ENCODE measurements at regions not wholly inside any gene's neighbourhood (a gene's known extent, or its start where the extent isn't known, plus 50 kb on each side); places are given as distances from the start of the nearest gene placed in this dataset.
A peak's percentile ranks its signal among the peaks of the same experiment; 100 is the strongest.
"Not testable (repeated sequence)": the region's sequence is repeated elsewhere in the genome, so short reads cannot be mapped to it uniquely, and the experiment has no call there.

DNA sequence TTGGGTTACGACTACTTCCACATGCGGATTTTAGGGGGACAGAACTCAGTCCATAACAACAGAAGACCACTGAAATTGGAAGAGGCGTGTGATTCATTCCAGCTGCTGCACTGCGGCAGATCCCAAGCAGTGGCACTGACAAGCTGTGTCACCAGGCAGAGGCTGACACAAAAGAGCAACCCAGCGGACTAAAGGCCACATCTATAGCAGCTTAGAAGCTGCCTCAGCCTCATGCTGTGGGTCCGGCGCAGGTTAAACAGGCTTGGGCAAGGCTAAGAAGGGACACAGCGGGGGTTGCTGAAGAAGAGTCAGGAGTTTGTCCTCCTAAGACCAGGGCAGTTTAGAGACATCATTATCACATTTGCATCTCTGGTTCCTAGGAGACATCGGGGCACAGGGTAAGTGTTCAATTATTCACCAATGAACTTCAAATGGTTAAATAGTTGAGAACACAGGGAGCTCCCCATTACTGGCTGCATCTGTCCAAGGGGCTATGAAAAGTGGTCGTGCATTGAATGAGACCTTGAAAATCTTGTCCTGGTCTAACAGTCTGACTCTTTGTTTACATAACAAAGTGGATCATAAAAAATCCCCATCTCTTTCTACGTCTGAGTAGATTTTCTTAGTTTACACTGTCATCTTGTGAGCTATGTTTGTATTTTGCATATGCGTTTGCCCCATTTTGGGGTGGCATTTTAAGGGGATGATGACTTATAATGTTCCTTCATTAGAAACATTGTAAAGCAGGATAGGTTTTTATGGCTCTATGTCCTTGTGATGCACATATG, 162.3 kb upstream of the TRIB2 start:
- peak in 1 of 6 donors; percentile 64 for DNase-seq (ENCODE audit: low read depth in 4 of 6, low spot score in 6 of 6)
- 54% methylated on average over 7 of the region's 12 CpGs for WGBS (ENCODE audit: insufficient coverage)
- Histone ChIP-seq H3K27me3 (ENCODE audit: control insufficient read depth, insufficient read depth, low read length) (no peaks in the 10 kb centered on the region), H3K36me3 (ENCODE audit: control insufficient read depth, insufficient read depth, low read length) (no peaks in the 10 kb centered on the region), H3K4me3 (ENCODE audit: low read depth, low read length) (no peak overlapping the region), H3K4me1 (ENCODE audit: control insufficient read depth, insufficient read depth, low read length) (peaks cover 6% of the 10 kb centered on the region), H3K9me3 (ENCODE audit: control insufficient read depth, insufficient read depth, low read length) (no peaks in the 10 kb centered on the region), H3K27ac (ENCODE audit: low read depth, low read length) (no peak overlapping the region)

DNA sequence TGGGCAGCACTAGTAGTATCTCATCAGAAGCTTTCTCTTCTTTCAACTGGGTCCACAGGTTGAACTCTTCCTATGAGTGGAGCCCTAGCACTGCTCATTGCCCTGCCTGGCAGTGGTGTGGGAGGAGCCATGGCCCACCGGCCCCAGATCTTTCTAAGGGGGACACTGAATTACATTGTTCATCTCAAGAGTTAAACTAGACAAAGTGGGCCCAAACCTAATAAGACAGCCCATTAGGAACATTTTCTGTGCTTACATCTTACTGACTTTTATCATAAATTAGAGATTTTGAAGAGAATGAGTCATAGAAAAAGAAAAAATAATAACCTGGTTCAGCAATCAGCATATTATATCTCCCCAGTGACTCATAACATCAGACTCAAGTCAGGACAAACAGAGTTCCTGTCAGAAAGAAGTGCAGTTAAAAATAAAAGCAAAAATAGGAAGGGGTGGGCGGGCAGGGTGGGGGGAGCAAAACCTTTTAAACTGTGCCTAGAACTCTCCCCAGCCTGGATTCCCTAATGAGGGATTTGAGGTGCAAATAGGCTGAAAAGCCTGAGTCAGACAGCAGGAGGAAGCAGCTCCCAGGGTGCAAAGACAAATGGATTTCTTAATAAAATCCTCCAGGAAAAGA, 161.6 kb upstream of the TRIB2 start:
- 60% methylated on average over 1 of the region's 2 CpGs for WGBS (ENCODE audit: insufficient coverage)

DNA sequence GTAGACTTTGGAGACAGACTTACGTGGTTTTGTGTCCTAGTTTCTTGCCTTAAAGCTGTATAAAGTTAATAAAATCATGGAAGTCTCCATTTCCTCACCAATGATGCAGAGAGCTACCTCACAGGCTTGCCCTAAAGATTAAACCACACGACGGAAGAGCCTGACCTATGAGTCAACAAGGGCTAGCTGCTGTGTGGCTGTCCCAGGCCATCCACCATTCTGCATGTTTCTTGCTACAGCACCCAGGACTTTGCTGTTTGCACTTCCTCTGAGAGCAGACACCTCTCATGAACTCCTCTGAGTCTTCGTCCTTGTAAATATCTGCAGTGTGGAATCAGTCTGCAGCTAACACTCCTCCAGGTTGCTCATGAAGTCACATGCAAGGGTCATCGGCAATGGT, 160.0 kb upstream of the TRIB2 start:
- no peaks in the 10 kb centered on the region for H3K36me3 ChIP-seq (ENCODE audit: control insufficient read depth, insufficient read depth, low read length)
- DNase-seq (ENCODE audit: low read depth in 4 of 6, low spot score in 6 of 6): no peak
- no peaks in the 10 kb centered on the region for H3K9me3 ChIP-seq (ENCODE audit: control insufficient read depth, insufficient read depth, low read length)
- 88% methylated on average over 4 of the region's 5 CpGs for WGBS (ENCODE audit: insufficient coverage)
- H3K27ac ChIP-seq (ENCODE audit: low read depth, low read length): no peak overlapping the region
- no peak overlapping the region for H3K4me3 ChIP-seq (ENCODE audit: low read depth, low read length)
- no peaks in the 10 kb centered on the region for H3K27me3 ChIP-seq (ENCODE audit: control insufficient read depth, insufficient read depth, low read length)
- H3K4me1 ChIP-seq (ENCODE audit: control insufficient read depth, insufficient read depth, low read length): peaks cover 6% of the 10 kb centered on the region

More for the DNA sequence above, 161.6 kb upstream of the TRIB2 start:
- Histone ChIP-seq H3K9me3 (ENCODE audit: control insufficient read depth, insufficient read depth, low read length) (no peaks in the 10 kb centered on the region), H3K4me3 (ENCODE audit: low read depth, low read length) (no peak overlapping the region), H3K4me1 (ENCODE audit: control insufficient read depth, insufficient read depth, low read length) (peaks cover 6% of the 10 kb centered on the region), H3K36me3 (ENCODE audit: control insufficient read depth, insufficient read depth, low read length) (no peaks in the 10 kb centered on the region), H3K27me3 (ENCODE audit: control insufficient read depth, insufficient read depth, low read length) (no peaks in the 10 kb centered on the region), H3K27ac (ENCODE audit: low read depth, low read length) (no peak overlapping the region)
- DNase-seq (ENCODE audit: low read depth in 4 of 6, low spot score in 6 of 6): peak in 1 of 6 donors; percentile 39

DNA sequence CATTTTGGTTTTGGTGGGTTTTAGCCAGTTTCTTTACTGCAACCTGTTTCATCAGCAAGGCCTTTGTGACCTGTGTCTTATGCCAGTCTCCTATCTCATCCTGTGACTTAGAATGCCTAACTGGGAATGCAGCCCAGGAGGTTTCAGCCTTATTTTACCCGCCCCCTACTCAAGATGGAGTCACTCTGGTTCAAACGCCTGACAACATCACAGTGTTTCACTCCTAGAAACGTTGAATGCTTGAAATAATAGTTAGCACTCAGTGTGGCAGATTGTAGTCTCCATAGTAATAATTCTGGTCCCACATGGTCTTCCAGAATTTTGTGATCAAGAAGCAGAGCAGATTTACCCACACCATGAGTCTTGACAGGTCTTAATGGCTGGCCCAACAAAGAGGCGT, 159.0 kb upstream of the TRIB2 start:
- WGBS (ENCODE audit: insufficient coverage): 83% methylated on average over 1 of the region's 4 CpGs
- Histone ChIP-seq H3K36me3 (ENCODE audit: control insufficient read depth, insufficient read depth, low read length) (no peaks in the 10 kb centered on the region), H3K27ac (ENCODE audit: low read depth, low read length) (no peak overlapping the region), H3K9me3 (ENCODE audit: control insufficient read depth, insufficient read depth, low read length) (no peaks in the 10 kb centered on the region), H3K4me3 (ENCODE audit: low read depth, low read length) (no peak overlapping the region), H3K4me1 (ENCODE audit: control insufficient read depth, insufficient read depth, low read length) (peaks cover 6% of the 10 kb centered on the region), H3K27me3 (ENCODE audit: control insufficient read depth, insufficient read depth, low read length) (no peaks in the 10 kb centered on the region)
- DNase-seq (ENCODE audit: low read depth in 4 of 6, low spot score in 6 of 6): no peak

DNA sequence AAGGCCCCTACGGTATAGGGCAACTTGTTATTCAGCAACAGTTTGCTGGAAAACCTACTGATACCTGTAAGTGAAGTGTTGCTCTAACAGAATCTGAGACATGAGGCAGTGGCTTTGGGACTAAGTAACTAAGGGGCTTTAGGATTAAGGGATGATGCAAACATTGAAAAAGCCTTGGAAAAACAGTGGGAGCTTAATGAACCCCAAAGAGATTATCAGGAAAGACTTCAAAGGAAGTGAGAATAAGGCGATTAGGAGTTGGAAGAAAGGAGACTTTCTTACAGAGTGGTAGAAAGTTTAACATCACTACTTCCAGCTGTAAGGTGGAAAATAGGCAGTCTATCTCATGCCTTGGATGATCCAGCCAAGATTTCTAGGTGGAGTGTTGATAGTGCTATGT, 158.2 kb upstream of the TRIB2 start:
- Histone ChIP-seq H3K27me3 (ENCODE audit: control insufficient read depth, insufficient read depth, low read length) (no peaks in the 10 kb centered on the region), H3K9me3 (ENCODE audit: control insufficient read depth, insufficient read depth, low read length) (no peaks in the 10 kb centered on the region), H3K27ac (ENCODE audit: low read depth, low read length) (no peak overlapping the region), H3K4me3 (ENCODE audit: low read depth, low read length) (no peak overlapping the region), H3K4me1 (ENCODE audit: control insufficient read depth, insufficient read depth, low read length) (peaks cover 6% of the 10 kb centered on the region), H3K36me3 (ENCODE audit: control insufficient read depth, insufficient read depth, low read length) (no peaks in the 10 kb centered on the region)
- DNase-seq (ENCODE audit: low read depth in 4 of 6, low spot score in 6 of 6): no peak
- WGBS (ENCODE audit: insufficient coverage): 91% methylated on average over 1 of the region's 2 CpGs

DNA sequence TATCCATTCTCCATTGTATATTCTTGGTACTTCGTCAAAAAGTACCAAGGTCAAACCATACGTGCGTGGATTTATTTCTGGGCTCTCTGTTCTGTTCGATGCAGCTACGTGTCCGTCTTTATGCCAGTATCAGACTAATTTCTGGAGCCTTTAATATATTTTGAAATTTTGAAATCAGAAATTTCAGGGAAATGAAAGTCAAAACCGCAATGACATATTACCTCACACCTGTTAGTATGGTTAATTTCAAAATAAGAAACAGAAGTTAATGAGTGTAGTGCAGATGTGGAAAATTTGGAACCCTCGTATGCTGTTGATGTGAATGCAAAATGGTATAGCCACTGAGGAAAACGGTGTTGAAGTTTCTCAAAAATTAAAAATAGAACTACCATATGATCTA, 156.1 kb upstream of the TRIB2 start:
- Histone ChIP-seq H3K4me1 (ENCODE audit: control insufficient read depth, insufficient read depth, low read length) (no peaks in the 10 kb centered on the region), H3K36me3 (ENCODE audit: control insufficient read depth, insufficient read depth, low read length) (no peaks in the 10 kb centered on the region), H3K4me3 (ENCODE audit: low read depth, low read length) (no peak overlapping the region), H3K27me3 (ENCODE audit: control insufficient read depth, insufficient read depth, low read length) (no peaks in the 10 kb centered on the region), H3K27ac (ENCODE audit: low read depth, low read length) (no peak overlapping the region), H3K9me3 (ENCODE audit: control insufficient read depth, insufficient read depth, low read length) (no peaks in the 10 kb centered on the region)
- 100% methylated on average over 4 of the region's 9 CpGs for WGBS (ENCODE audit: insufficient coverage)
- DNase-seq (ENCODE audit: low read depth in 4 of 6, low spot score in 6 of 6): no peak

DNA sequence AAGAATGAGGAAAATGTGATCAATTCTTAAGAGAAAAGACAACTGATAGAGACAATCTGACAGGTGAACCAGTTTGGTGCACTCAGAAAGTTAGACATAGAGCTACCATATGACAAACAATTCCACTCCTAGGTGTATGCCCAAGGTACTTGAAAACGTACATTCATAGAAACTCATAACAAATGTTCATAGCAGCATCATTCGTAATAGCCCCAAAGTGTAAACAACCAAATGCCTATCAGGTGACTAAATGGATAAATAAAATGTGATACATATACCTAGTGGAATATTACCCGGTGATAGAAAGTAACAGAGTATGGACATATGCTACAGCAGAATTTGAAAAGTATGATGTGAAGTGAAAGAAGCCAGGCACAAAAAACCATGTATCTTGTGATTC, 149.3 kb upstream of the TRIB2 start:
- Histone ChIP-seq H3K36me3 (ENCODE audit: control insufficient read depth, insufficient read depth, low read length) (no peaks in the 10 kb centered on the region), H3K4me3 (ENCODE audit: low read depth, low read length) (no peak overlapping the region), H3K4me1 (ENCODE audit: control insufficient read depth, insufficient read depth, low read length) (no peaks in the 10 kb centered on the region), H3K27me3 (ENCODE audit: control insufficient read depth, insufficient read depth, low read length) (no peaks in the 10 kb centered on the region), H3K9me3 (ENCODE audit: control insufficient read depth, insufficient read depth, low read length) (no peaks in the 10 kb centered on the region), H3K27ac (ENCODE audit: low read depth, low read length) (no peak overlapping the region)
- no peak for DNase-seq (ENCODE audit: low read depth in 4 of 6, low spot score in 6 of 6)
- no CpG with 5 or more reads among the region's 3 CpGs for WGBS (ENCODE audit: insufficient coverage)

DNA sequence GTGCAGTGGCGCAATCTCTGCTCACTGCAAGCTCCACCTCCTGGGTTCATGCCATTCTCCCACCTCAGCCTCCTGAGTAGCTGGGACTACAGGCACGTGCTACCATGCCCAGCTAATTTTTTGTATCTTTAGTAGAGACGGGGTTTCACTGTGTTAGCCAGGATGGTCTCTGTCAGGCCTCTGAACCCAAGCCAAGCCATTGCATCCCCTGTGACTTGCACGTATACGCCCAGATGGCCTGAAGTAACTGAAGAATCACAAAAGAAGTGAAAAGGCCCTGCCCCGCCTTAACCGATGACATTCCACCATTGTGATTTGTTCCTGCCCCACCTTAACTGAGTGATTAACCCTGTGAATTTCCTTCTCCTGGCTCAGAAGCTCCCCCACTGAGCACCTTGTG, 147.2 kb upstream of the TRIB2 start:
- not testable (repeated sequence) for DNase-seq (ENCODE audit: low read depth in 4 of 6, low spot score in 6 of 6); H3K36me3 ChIP-seq (ENCODE audit: control insufficient read depth, insufficient read depth, low read length); H3K27ac ChIP-seq (ENCODE audit: low read depth, low read length); H3K27me3 ChIP-seq (ENCODE audit: control insufficient read depth, insufficient read depth, low read length); H3K4me1 ChIP-seq (ENCODE audit: control insufficient read depth, insufficient read depth, low read length); H3K4me3 ChIP-seq (ENCODE audit: low read depth, low read length); H3K9me3 ChIP-seq (ENCODE audit: control insufficient read depth, insufficient read depth, low read length)
- WGBS (ENCODE audit: insufficient coverage): 97% methylated on average over 3 of the region's 7 CpGs

DNA sequence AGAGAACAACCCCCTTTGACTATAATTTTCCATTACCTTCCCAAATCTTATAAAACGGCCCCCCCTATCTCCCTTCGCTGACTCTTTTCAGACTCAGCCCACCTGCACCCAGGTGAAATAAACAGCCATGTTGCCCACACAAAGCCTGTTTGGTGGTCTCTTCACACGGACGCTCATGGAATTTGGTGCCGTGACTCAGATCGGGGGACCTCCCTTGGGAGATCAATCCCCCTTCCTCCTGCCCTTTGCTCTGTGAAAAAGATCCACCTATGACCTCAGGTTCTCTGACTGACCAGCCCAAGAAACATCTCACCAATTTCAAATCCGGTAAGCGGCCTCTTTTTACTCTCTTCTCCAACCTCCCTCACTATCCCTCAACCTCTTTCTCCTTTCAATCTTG, 146.8 kb upstream of the TRIB2 start:
- H3K9me3 ChIP-seq (ENCODE audit: control insufficient read depth, insufficient read depth, low read length); DNase-seq (ENCODE audit: low read depth in 4 of 6, low spot score in 6 of 6); H3K27me3 ChIP-seq (ENCODE audit: control insufficient read depth, insufficient read depth, low read length); H3K27ac ChIP-seq (ENCODE audit: low read depth, low read length); H3K36me3 ChIP-seq (ENCODE audit: control insufficient read depth, insufficient read depth, low read length); H3K4me3 ChIP-seq (ENCODE audit: low read depth, low read length); H3K4me1 ChIP-seq (ENCODE audit: control insufficient read depth, insufficient read depth, low read length): not testable (repeated sequence)
- WGBS (ENCODE audit: insufficient coverage): 97% methylated on average over 6 of the region's 8 CpGs

DNA sequence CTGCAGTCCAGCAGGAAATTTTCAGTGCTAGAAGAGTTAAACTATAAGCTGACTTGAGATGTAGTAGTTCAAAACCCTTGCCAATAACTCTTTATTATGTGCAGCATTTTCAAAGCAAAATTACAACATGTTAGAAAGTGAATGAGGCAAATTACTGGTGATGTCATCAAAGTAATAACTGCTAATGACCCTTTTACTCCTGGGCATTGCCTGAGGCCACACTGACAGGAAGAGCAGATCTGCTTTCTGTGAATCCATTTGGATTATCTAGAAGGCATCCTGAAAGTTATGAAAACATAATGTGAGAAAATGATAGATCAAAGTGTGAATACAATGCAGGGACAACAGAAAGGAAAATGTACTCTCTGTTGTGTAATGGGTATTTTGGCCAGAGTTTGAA, 139.6 kb upstream of the TRIB2 start:
- Histone ChIP-seq H3K27me3 (ENCODE audit: control insufficient read depth, insufficient read depth, low read length) (no peaks in the 10 kb centered on the region), H3K9me3 (ENCODE audit: control insufficient read depth, insufficient read depth, low read length) (no peaks in the 10 kb centered on the region), H3K4me3 (ENCODE audit: low read depth, low read length) (no peak overlapping the region), H3K27ac (ENCODE audit: low read depth, low read length) (no peak overlapping the region), H3K4me1 (ENCODE audit: control insufficient read depth, insufficient read depth, low read length) (no peaks in the 10 kb centered on the region), H3K36me3 (ENCODE audit: control insufficient read depth, insufficient read depth, low read length) (no peaks in the 10 kb centered on the region)
- peak in 1 of 6 donors; percentile 34 for DNase-seq (ENCODE audit: low read depth in 4 of 6, low spot score in 6 of 6)
